ENCODE measurements at regions not wholly inside any gene's neighbourhood (a gene's known extent, or its start where the extent isn't known, plus 50 kb on each side); places are given as distances from the start of the nearest gene placed in this dataset.

- no peak for TF ChIP-seq CTCF (IDR thresholded peaks at IDR 0.05; ENCODE audit: extremely low read depth in 1 of 2, insufficient read depth in 1 of 2, low read depth in 1 of 2, low read length in 2 of 2)
- TF ChIP-seq POLR2A (IDR thresholded peaks at IDR 0.05; ENCODE audit: low read depth, low read length) = no peak
Observed at GRCh38 chr7:12873571-12873970, 186.1 kb downstream of the ARL4A start.

All from endothelial cell of umbilical vein (primary cell).